Lower lobe of right lung (tissue), 2 donors: ENCODE measurements at regions not wholly inside any gene's neighbourhood (a gene's known extent, or its start where the extent isn't known, plus 50 kb on each side); places are given as distances from the start of the nearest gene placed in this dataset.
"Not testable (repeated sequence)": the region's sequence is repeated elsewhere in the genome, so short reads cannot be mapped to it uniquely, and the experiment has no call there.

Experiments
- ATAC-seq, 2 donors: fragments of 200-7000 bp; cut with Tn5 transposase; one replicate each; pipeline ENCODE4 v1.9.1; 2020 to 2022; ENCODE audit warnings: mild to moderate bottlenecking in 2 of 2, moderate library complexity in 2 of 2
- DNase-seq: peaks from one replicate; pipeline ENCODE4 v3.0.0-alpha.2; 2020
- H3K27ac ChIP-seq: fragments of 200-600 bp; one replicate; pipeline ENCODE4 v1.8.0; 2022
- H3K27me3 ChIP-seq: fragments of 200-600 bp; one replicate; pipeline ENCODE4 v1.8.0; 2022; ENCODE audit warnings: low read depth
- H3K36me3 ChIP-seq: fragments of 200-600 bp; one replicate; pipeline ENCODE4 v1.8.0; 2022; ENCODE audit warnings: mild to moderate bottlenecking
- H3K4me1 ChIP-seq: fragments of 200-600 bp; one replicate; pipeline ENCODE4 v1.8.0; 2022
- H3K4me3 ChIP-seq: fragments of 200-600 bp; one replicate; pipeline ENCODE4 v1.8.0; 2022; ENCODE audit warnings: mild to moderate bottlenecking
- H3K9me3 ChIP-seq: fragments of 200-600 bp; one replicate; pipeline ENCODE4 v1.8.0; 2022
- CTCF ChIP-seq: fragments of 200-600 bp; IDR thresholded peaks from one replicate; pipeline ENCODE4 v1.8.0; 2022; ENCODE audit warnings: antibody characterized with exemption, mild to moderate bottlenecking
- intact Hi-C: fragments of 100-400 bp; cut with DNase I; formaldehyde crosslinking; loops from one replicate; pipeline ENCODE4 v1.11.0; 2022
- donor health status: DM: no; HTN: yes; CAD: no; lungs with severe emphysema.

GRCh38 chr13:50170447-50171037 is 155.3 kb downstream of the KCNRG start:
- H3K27ac ChIP-seq = no peak overlapping the region
- intact Hi-C loops = no loop called here
- peak; percentile 36 for TF ChIP-seq CTCF
- no peak overlapping the region for H3K4me3 ChIP-seq
- H3K36me3 ChIP-seq = no peaks in the 10 kb centered on the region
- peak in 1 of 2 donors; percentile 40 for ATAC-seq
- no peaks in the 10 kb centered on the region for H3K27me3 ChIP-seq
- DNase-seq = no peak
- H3K4me1 ChIP-seq = peaks cover 4% of the 10 kb centered on the region
- no peaks in the 10 kb centered on the region for H3K9me3 ChIP-seq

- intact Hi-C loops = no loop called here
- ATAC-seq = peak; percentile 29 to 37
- no peaks in the 10 kb centered on the region for H3K36me3 ChIP-seq
These were observed 156.5 kb downstream of the KCNRG start for GRCh38 chr13:50171590-50172282.

DNA sequence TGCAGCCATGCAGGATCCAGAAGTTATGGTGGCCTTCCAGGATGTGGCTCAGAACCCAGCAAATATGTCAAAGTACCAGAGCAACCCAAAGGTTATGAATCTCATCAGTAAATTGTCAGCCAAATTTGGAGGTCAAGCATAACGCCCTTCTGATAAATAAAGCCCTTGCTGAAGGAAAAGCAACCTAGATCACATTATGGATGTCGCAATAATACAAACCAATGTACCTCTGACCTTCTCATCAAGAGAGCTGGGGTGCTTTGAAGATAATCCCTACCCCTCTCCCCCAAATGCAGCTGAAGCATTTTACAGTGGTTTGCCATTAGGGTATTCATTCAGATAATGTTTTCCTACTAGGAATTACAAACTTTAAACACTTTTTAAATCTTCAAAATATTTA is 157.8 kb downstream of the KCNRG start:
- H3K4me1 ChIP-seq, H3K27ac ChIP-seq, H3K4me3 ChIP-seq, intact Hi-C loops, DNase-seq, H3K36me3 ChIP-seq, H3K27me3 ChIP-seq, ATAC-seq, H3K9me3 ChIP-seq: not testable (repeated sequence)

More at GRCh38 chr13:50171590-50172282, 156.5 kb downstream of the KCNRG start:
- Histone ChIP-seq H3K27ac (no peak overlapping the region), H3K9me3 (no peaks in the 10 kb centered on the region), H3K4me3 (no peak overlapping the region), H3K27me3 (no peaks in the 10 kb centered on the region), H3K4me1 (peaks cover 4% of the 10 kb centered on the region)
- no peak for DNase-seq
- no peak for TF ChIP-seq CTCF

DNA sequence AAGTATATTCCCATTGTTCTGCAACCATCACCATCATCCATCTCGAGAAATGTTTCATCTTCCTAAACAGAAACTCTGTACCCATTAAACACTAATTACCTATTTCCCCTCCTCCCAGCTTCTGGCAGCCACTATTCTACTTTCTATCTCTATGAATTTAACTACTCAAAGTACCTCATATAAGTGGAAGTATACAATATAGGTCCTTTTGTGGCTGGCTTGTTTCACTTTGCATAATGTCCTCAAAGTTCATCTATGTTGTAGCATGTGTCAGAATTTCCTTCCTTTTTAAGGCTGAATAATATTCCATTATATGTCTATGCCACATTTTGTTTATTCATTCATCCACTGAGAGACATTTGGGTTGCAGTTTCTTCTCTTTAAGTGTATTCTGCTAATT is 159.4 kb downstream of the KCNRG start:
- DNase-seq (no peak), ATAC-seq (no peak)
- intact Hi-C loops = no loop called here
- no peak overlapping the region for H3K4me3 ChIP-seq
- no peak for TF ChIP-seq CTCF
- H3K36me3 ChIP-seq = no peaks in the 10 kb centered on the region
- H3K9me3 ChIP-seq = no peaks in the 10 kb centered on the region
- H3K27me3 ChIP-seq = no peaks in the 10 kb centered on the region
- peaks cover 4% of the 10 kb centered on the region for H3K4me1 ChIP-seq
- H3K27ac ChIP-seq = no peak overlapping the region

GRCh38 chr13:50179977-50180376 is 164.7 kb downstream of the KCNRG start:
- H3K27me3 ChIP-seq = no peaks in the 10 kb centered on the region
- intact Hi-C loops = no loop called here
- ATAC-seq (no peak), DNase-seq (no peak)
- H3K4me1 ChIP-seq = no peaks in the 10 kb centered on the region
- H3K27ac ChIP-seq = no peak overlapping the region
- H3K9me3 ChIP-seq = no peaks in the 10 kb centered on the region
- no peak overlapping the region for H3K4me3 ChIP-seq
- no peak for TF ChIP-seq CTCF
- no peaks in the 10 kb centered on the region for H3K36me3 ChIP-seq

- ATAC-seq, intact Hi-C loops, H3K4me3 ChIP-seq: not testable (repeated sequence)
These were observed 170.8 kb downstream of the KCNRG start for GRCh38 chr13:50185769-50186763.

More at GRCh38 chr13:50185769-50186763, 170.8 kb downstream of the KCNRG start:
- not testable (repeated sequence) for H3K9me3 ChIP-seq, DNase-seq, H3K27ac ChIP-seq, H3K4me1 ChIP-seq, H3K27me3 ChIP-seq, H3K36me3 ChIP-seq
